HEK293 (cell line): ENCODE measurements at regions not wholly inside any gene's neighbourhood (a gene's known extent, or its start where the extent isn't known, plus 50 kb on each side); places are given as distances from the start of the nearest gene placed in this dataset.

Source experiments
- CTCF ChIA-PET: fragments of 350-600 bp; formaldehyde crosslinking; extraction: SDS; loops from one replicate; lab custom pipeline; 2021; ENCODE audit warnings: antibody characterized with exemption; lab: Yijun Ruan, JAX
- POLR2A ChIA-PET: fragments of 300-600 bp; formaldehyde crosslinking; extraction: SDS; loops from one replicate; lab custom pipeline; 2020; ENCODE audit warnings: antibody characterized with exemption, inconsistent platforms; lab: Yijun Ruan, JAX
- H3K27ac ChIP-seq: fragments of 200-500 bp; sonication (Bioruptor generic); 2 replicates; pipeline ENCODE4 v1.5.1; 2014; ENCODE audit warnings: low read depth, low read length, control low read depth, inconsistent platforms; ENCODE audit errors: extremely low read depth
- H3K36me3 ChIP-seq, 2 experiments: fragments of 200-500 bp in 1 of 2; sonication (Bioruptor generic) in 1 of 2; 1 replicate in 1 of 2; 2 replicates in 1 of 2; pipeline ENCODE4 v1.5.1; 2014 to 2017; ENCODE audit warnings: inconsistent platforms in 2 of 2, low read length in 2 of 2; ENCODE audit not compliant: control insufficient read depth in 2 of 2, insufficient read depth in 1 of 2
- H3K4me1 ChIP-seq: fragments of 200-500 bp; sonication (Bioruptor generic); 2 replicates; pipeline ENCODE4 v1.5.1; 2014; ENCODE audit warnings: mild to moderate bottlenecking, low read length, inconsistent platforms; ENCODE audit not compliant: control insufficient read depth, insufficient read depth
- H3K4me3 ChIP-seq: 2 replicates; pipeline ENCODE4 v1.5.1; 2011; ENCODE audit warnings: low read depth, mild to moderate bottlenecking, control low read depth, low read length, moderate library complexity
- H3K9me3 ChIP-seq: fragments of 200-500 bp; sonication (Bioruptor generic); 2 replicates; pipeline ENCODE4 v1.5.1; 2014; ENCODE audit warnings: low read depth, low read length, inconsistent platforms; ENCODE audit not compliant: control insufficient read depth, insufficient read depth
- BCL6B ChIP-seq: fragments of 450-650 bp; formaldehyde crosslinking; IDR thresholded peaks from 2 replicates; pipeline ENCODE4 v1.5.1; 2017; ENCODE audit warnings: missing biosample characterization, missing genetic modification characterization
- MEIS1 ChIP-seq: sonication (generic); formaldehyde crosslinking; IDR thresholded peaks from 2 replicates; pipeline ENCODE4 v1.8.1; 2022; ENCODE audit warnings: missing genetic modification reagents, mild to moderate bottlenecking, borderline replicate concordance
- SP2 ChIP-seq: fragments of 450-650 bp; formaldehyde crosslinking; IDR thresholded peaks from 2 replicates; pipeline ENCODE4 v1.5.1; 2016; ENCODE audit warnings: missing biosample characterization, missing genetic modification characterization
- YY2 ChIP-seq: fragments of 450-650 bp; formaldehyde crosslinking; IDR thresholded peaks from 2 replicates; pipeline ENCODE4 v1.5.1; 2016; ENCODE audit warnings: missing biosample characterization, missing genetic modification characterization
- ZBTB7A ChIP-seq: fragments of 450-650 bp; formaldehyde crosslinking; IDR thresholded peaks from 2 replicates; pipeline ENCODE4 v1.5.1; 2016; ENCODE audit warnings: low read depth, missing biosample characterization, missing genetic modification characterization
- ZIC2 ChIP-seq: fragments of 450-650 bp; formaldehyde crosslinking; IDR thresholded peaks from 2 replicates; pipeline ENCODE4 v1.5.1; 2016; ENCODE audit warnings: missing biosample characterization, missing genetic modification characterization
- ZNF214 ChIP-seq: fragments of 450-650 bp; formaldehyde crosslinking; IDR thresholded peaks from 2 replicates; pipeline ENCODE4 v1.5.1; 2017; ENCODE audit warnings: missing biosample characterization, mild to moderate bottlenecking, missing genetic modification characterization, borderline replicate concordance
- ZNF311 ChIP-seq: fragments of 450-650 bp; formaldehyde crosslinking; IDR thresholded peaks from 2 replicates; pipeline ENCODE4 v1.5.1; 2017; ENCODE audit warnings: missing biosample characterization, missing genetic modification characterization, borderline replicate concordance
- ZNF362 ChIP-seq: fragments of 450-650 bp; formaldehyde crosslinking; IDR thresholded peaks from 2 replicates; pipeline ENCODE4 v1.5.1; 2016; ENCODE audit warnings: missing biosample characterization, missing genetic modification characterization
- ZNF426 ChIP-seq: fragments of 450-650 bp; formaldehyde crosslinking; IDR thresholded peaks from 2 replicates; pipeline ENCODE4 v1.5.1; 2017; ENCODE audit warnings: missing biosample characterization, missing genetic modification characterization, mild to moderate bottlenecking, inconsistent platforms, moderate library complexity
- ZNF473 ChIP-seq: fragments of 450-650 bp; formaldehyde crosslinking; IDR thresholded peaks from 2 replicates; pipeline ENCODE4 v1.5.1; 2017; ENCODE audit warnings: missing biosample characterization, missing genetic modification characterization
- ZNF518A ChIP-seq: fragments of 450-650 bp; formaldehyde crosslinking; conservative IDR thresholded peaks from 2 replicates; pipeline ENCODE4 v1.5.1; 2016; ENCODE audit warnings: low read depth, missing biosample characterization, missing genetic modification characterization
- ZNF530 ChIP-seq: fragments of 450-650 bp; formaldehyde crosslinking; IDR thresholded peaks from 2 replicates; pipeline ENCODE4 v1.5.1; 2016; ENCODE audit warnings: low read depth, missing biosample characterization, missing genetic modification characterization
- ZNF548 ChIP-seq: fragments of 450-650 bp; formaldehyde crosslinking; IDR thresholded peaks from 2 replicates; pipeline ENCODE4 v1.5.1; 2016; ENCODE audit warnings: missing biosample characterization, missing genetic modification characterization
- ZNF621 ChIP-seq: fragments of 450-650 bp; formaldehyde crosslinking; IDR thresholded peaks from 2 replicates; pipeline ENCODE4 v1.5.1; 2017; ENCODE audit warnings: missing biosample characterization, missing genetic modification characterization
- ZNF623 ChIP-seq: fragments of 450-650 bp; formaldehyde crosslinking; IDR thresholded peaks from 2 replicates; pipeline ENCODE4 v1.5.1; 2016; ENCODE audit warnings: missing biosample characterization, missing genetic modification characterization
- ZNF624 ChIP-seq: fragments of 450-650 bp; formaldehyde crosslinking; IDR thresholded peaks from 2 replicates; pipeline ENCODE4 v1.5.1; 2017; ENCODE audit warnings: missing biosample characterization, missing genetic modification characterization
- ZNF660 ChIP-seq: fragments of 450-650 bp; IDR thresholded peaks from 2 replicates; pipeline ENCODE4 v1.5.1; 2018; ENCODE audit warnings: missing biosample characterization, mild to moderate bottlenecking, missing genetic modification characterization
- ZNF791 ChIP-seq: fragments of 450-650 bp; formaldehyde crosslinking; IDR thresholded peaks from 2 replicates; pipeline ENCODE4 v1.5.1; 2016; ENCODE audit warnings: missing biosample characterization, missing genetic modification characterization

GRCh38 chr19:56974556-56975207 is 134.2 kb upstream of the PEG3 start:
- ChIA-PET CTCF (no interaction called here), POLR2A (no interaction called here)
- TF ChIP-seq ZNF548 (tag by site-specific recombination): no peak
- TF ChIP-seq BCL6B: no peak
- TF ChIP-seq ZNF660 (tag by site-specific recombination): no peak
- TF ChIP-seq YY2 (tag by site-specific recombination): no peak
- TF ChIP-seq ZNF426 (tag by site-specific recombination): no peak
- TF ChIP-seq ZNF214 (tag by site-specific recombination): no peak
- peak; percentile 48 for TF ChIP-seq ZNF623
- Histone ChIP-seq H3K4me1 (no peaks in the 10 kb centered on the region), H3K27ac (no peak overlapping the region), H3K9me3 (no peaks in the 10 kb centered on the region; the same call in 1 of the 2 replicates), H3K4me3 (no peak overlapping the region), H3K36me3 (no peaks in the 10 kb centered on the region)

DNA sequence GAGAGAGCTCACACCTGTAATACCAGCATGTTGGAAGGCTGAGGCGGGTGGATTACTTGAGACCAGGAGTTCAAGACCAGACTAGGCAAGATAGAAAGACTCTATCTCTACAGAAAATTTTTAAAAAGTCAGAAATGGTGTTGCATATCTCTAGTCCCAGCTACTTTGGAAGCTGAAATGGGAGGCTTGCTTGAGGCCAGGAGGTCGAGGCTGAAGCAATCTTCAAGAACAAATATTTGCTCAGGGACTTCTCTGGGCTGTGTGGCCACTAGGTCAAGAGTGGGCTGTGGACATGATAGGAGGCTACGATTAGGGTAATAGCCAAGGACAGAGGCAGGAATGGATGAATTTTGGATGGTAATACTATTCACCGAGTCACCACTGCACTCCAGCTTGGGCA is 135.8 kb upstream of the PEG3 start:
- no peak for TF ChIP-seq ZIC2 (tag by site-specific recombination)
- no peak for TF ChIP-seq ZNF311
- TF ChIP-seq MEIS1 (CRISPR knock-in tag): no peak
- TF ChIP-seq ZNF548 (tag by site-specific recombination): no peak
- no peak for TF ChIP-seq ZNF530
- no peak for TF ChIP-seq SP2 (tag by site-specific recombination)
- TF ChIP-seq ZNF624 (tag by site-specific recombination): no peak
- TF ChIP-seq ZBTB7A (tag by site-specific recombination): no peak
- no peak for TF ChIP-seq ZNF621 (tag by site-specific recombination)
- no peak for TF ChIP-seq ZNF362
- no peak for TF ChIP-seq ZNF473 (tag by site-specific recombination)
- no peak for TF ChIP-seq ZNF791 (tag by site-specific recombination)
- no peak for TF ChIP-seq ZNF518A
- Histone ChIP-seq H3K27ac (no peak overlapping the region), H3K9me3 (no peaks in the 10 kb centered on the region), H3K36me3 (no peaks in the 10 kb centered on the region), H3K4me3 (no peak overlapping the region), H3K4me1 (no peaks in the 10 kb centered on the region)
- ChIA-PET CTCF (interaction anchor here (1.2 kb wide), 1 partner anchor 123 kb away, joined by 4 read pairs; no protein-coding TSS in a partner anchor), POLR2A (no interaction called here)
